GM19328 (cell line): ENCODE measurements at regions not wholly inside any gene's neighbourhood (a gene's known extent, or its start where the extent isn't known, plus 50 kb on each side); places are given as distances from the start of the nearest gene placed in this dataset.

Experiments used
- ATAC-seq: cut with Tn5 transposase; IDR thresholded peaks from one replicate; pipeline ENCODE4 v1.9.1; 2021; ENCODE audit warnings: mild to moderate bottlenecking, moderate library complexity; ENCODE audit not compliant: unreplicated experiment

- no peak for ATAC-seq
These were observed 191.0 kb upstream of the BTG1 start for GRCh38 chr12:92336641-92337040.

- no peak for ATAC-seq
These were observed 190.2 kb upstream of the BTG1 start for GRCh38 chr12:92335831-92336230.

GRCh38 chr12:92334552-92334951 lies 188.9 kb upstream of the BTG1 start:
- ATAC-seq, result no peak

- no peak for ATAC-seq
These were observed 186.9 kb upstream of the BTG1 start for GRCh38 chr12:92332552-92332951.

- ATAC-seq, result no peak
These were observed 185.7 kb upstream of the BTG1 start for GRCh38 chr12:92331383-92331782.

GRCh38 chr12:92330654-92331053 lies 185.0 kb upstream of the BTG1 start:
- no peak for ATAC-seq

- no peak for ATAC-seq
These were observed 181.2 kb upstream of the BTG1 start for GRCh38 chr12:92326877-92327276.

- no peak for ATAC-seq
These were observed 179.3 kb upstream of the BTG1 start for GRCh38 chr12:92324849-92325500.

GRCh38 chr12:92312463-92312964 lies 166.9 kb upstream of the BTG1 start:
- ATAC-seq, result no peak

GRCh38 chr12:92304371-92305055 lies 158.9 kb upstream of the BTG1 start:
- no peak for ATAC-seq

GRCh38 chr12:92302041-92302829 lies 156.6 kb upstream of the BTG1 start:
- ATAC-seq, result no peak

GRCh38 chr12:92301356-92301755 lies 155.7 kb upstream of the BTG1 start:
- ATAC-seq, result no peak

- ATAC-seq, result no peak
These were observed 155.1 kb upstream of the BTG1 start for GRCh38 chr12:92300777-92301176.

GRCh38 chr12:92299744-92300143 lies 154.1 kb upstream of the BTG1 start:
- no peak for ATAC-seq

- ATAC-seq, result no peak
These were observed 153.7 kb upstream of the BTG1 start for GRCh38 chr12:92299344-92299743.

- ATAC-seq, result no peak
These were observed 152.5 kb upstream of the BTG1 start for GRCh38 chr12:92297932-92298696.

GRCh38 chr12:92297405-92297804 lies 151.8 kb upstream of the BTG1 start:
- no peak for ATAC-seq

- no peak for ATAC-seq
These were observed 149.9 kb upstream of the BTG1 start for GRCh38 chr12:92295523-92295922.

GRCh38 chr12:92294676-92295440 lies 149.2 kb upstream of the BTG1 start:
- no peak for ATAC-seq

- no peak for ATAC-seq
These were observed 146.4 kb upstream of the BTG1 start for GRCh38 chr12:92292016-92292415.
